Mesothelial cell of epicardium (in vitro differentiated cells): ENCODE measurements at regions not wholly inside any gene's neighbourhood (a gene's known extent, or its start where the extent isn't known, plus 50 kb on each side); places are given as distances from the start of the nearest gene placed in this dataset.

Experiments used
- DNase-seq, 2 experiments: peaks; one replicate each; pipeline ENCODE4 v3.0.0; 2021; ENCODE audit warnings: low spot score in 2 of 2; ENCODE audit not compliant: unreplicated experiment in 2 of 2
- H3K27ac Mint-ChIP-seq: 2 replicates; pipeline ENCODE4 v1.8.0; 2021; ENCODE audit warnings: mixed read lengths
- H3K27me3 Mint-ChIP-seq: 2 replicates; pipeline ENCODE4 v1.8.0; 2021; ENCODE audit warnings: low read depth, mixed read lengths
- H3K36me3 Mint-ChIP-seq: 2 replicates; pipeline ENCODE4 v1.8.0; 2021; ENCODE audit warnings: mixed read lengths
- H3K4me1 Mint-ChIP-seq: 2 replicates; pipeline ENCODE4 v1.8.0; 2021; ENCODE audit warnings: mixed read lengths
- H3K4me3 Mint-ChIP-seq: 2 replicates; pipeline ENCODE4 v1.8.0; 2021; ENCODE audit warnings: mild to moderate bottlenecking, moderate library complexity, mixed read lengths
- H3K9me3 Mint-ChIP-seq: 2 replicates; pipeline ENCODE4 v1.8.0; 2021; ENCODE audit warnings: mixed read lengths
- TF ChIP-seq, protein P1 (sequence below): fragments of 200-600 bp; sonication (generic); IDR thresholded peaks from one replicate; pipeline ENCODE4 v1.5.0; 2021; ENCODE audit warnings: antibody characterized with exemption; ENCODE audit not compliant: unreplicated experiment

DNA sequence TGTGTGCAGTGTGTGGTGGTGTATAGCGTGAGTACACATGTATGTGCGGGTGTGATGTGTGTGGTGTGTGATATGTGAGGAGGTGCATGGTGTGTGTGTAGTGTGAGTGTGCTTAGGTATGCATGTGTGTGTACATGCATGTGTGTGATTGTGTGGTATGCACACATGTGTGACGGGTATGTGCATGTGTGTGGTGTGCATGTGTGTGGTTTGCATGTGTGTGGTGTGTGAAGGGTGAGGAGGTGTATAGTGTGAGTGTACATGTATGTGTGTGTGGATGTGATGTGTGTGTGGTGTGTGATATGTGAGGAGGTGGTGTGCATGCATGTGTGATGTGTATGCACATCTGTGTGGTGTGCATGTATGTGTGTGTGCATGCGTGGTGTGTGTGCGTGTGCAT, 105.6 kb downstream of the CMPK2 start:
- TF ChIP-seq, protein P1, sequence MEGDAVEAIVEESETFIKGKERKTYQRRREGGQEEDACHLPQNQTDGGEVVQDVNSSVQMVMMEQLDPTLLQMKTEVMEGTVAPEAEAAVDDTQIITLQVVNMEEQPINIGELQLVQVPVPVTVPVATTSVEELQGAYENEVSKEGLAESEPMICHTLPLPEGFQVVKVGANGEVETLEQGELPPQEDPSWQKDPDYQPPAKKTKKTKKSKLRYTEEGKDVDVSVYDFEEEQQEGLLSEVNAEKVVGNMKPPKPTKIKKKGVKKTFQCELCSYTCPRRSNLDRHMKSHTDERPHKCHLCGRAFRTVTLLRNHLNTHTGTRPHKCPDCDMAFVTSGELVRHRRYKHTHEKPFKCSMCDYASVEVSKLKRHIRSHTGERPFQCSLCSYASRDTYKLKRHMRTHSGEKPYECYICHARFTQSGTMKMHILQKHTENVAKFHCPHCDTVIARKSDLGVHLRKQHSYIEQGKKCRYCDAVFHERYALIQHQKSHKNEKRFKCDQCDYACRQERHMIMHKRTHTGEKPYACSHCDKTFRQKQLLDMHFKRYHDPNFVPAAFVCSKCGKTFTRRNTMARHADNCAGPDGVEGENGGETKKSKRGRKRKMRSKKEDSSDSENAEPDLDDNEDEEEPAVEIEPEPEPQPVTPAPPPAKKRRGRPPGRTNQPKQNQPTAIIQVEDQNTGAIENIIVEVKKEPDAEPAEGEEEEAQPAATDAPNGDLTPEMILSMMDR = no peak
- H3K36me3 Mint-ChIP-seq = no peaks in the 10 kb centered on the region
- H3K4me3 Mint-ChIP-seq = no peak overlapping the region

DNA sequence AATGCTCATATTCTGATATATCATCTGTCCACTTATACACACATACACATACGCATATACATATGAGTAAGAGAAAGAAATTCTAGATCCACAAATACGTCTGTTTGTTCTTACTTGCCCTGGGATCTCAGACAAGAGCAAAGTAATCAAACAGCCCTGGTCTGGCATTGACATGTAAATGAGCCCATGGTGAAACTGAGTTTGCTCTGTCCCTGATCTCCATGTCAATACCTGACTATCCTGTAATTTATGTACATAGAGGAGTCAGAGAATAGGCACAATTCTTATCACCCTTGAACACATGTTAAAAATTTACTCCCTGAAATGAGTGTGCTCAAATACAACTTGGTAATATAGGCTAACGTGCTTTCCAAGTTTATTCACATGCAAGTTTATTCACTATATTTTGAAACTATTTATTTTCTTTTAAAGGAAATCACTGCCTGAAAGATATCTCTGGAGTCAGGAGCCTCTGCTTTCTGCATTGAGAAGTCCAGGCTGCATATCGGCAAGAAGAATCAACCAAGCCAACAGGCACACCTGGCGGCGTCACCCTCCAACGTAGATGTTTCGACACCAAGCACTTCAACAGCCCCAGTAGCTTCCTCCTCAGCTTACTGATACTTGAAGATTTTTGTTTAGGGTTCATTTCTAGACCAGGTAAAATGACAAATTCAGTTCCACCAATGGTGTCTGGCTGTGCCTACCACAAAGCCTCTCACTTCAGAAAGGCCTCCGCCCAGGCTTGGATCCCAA, 100.6 kb downstream of the CMPK2 start:
- TF ChIP-seq, protein P1 = no peak
- DNase-seq = no peak
- H3K36me3 Mint-ChIP-seq = no peaks in the 10 kb centered on the region
- H3K4me1 Mint-ChIP-seq = no peaks in the 10 kb centered on the region
- H3K9me3 Mint-ChIP-seq = no peaks in the 10 kb centered on the region
- H3K27ac Mint-ChIP-seq = no peak overlapping the region
- H3K4me3 Mint-ChIP-seq = no peak overlapping the region
- H3K27me3 Mint-ChIP-seq = peaks cover 6% of the 10 kb centered on the region

More for the DNA sequence above, 105.6 kb downstream of the CMPK2 start:
- Mint-ChIP-seq H3K4me1 (peaks cover 6% of the 10 kb centered on the region), H3K9me3 (no peaks in the 10 kb centered on the region), H3K27me3 (peaks cover 6% of the 10 kb centered on the region), H3K27ac (no peak overlapping the region)
- DNase-seq = no peak

DNA sequence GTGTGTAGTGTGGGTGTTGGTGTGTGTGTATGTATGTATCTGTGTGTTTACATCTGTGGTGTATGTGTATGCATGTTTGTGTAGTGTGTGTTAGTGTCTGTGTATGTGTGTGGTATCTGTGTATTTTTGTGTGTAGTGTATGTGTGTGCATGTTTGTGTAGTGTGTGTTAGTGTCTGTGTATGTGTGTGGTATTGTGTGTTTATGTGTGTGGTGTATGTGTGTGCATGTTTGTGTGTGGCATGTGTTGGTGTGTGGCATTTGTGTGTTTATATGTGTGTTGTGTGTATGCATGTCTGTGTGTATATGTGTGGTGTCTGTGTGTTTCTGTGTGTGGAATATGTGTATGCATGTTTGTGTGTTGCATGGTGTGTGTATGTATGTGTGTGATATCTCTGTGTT, 96.4 kb downstream of the CMPK2 start:
- Mint-ChIP-seq H3K4me1 (peaks cover 32% of the 10 kb centered on the region), H3K27ac (no peak overlapping the region), H3K9me3 (no peaks in the 10 kb centered on the region), H3K36me3 (no peaks in the 10 kb centered on the region), H3K4me3 (no peak overlapping the region), H3K27me3 (peaks cover 10% of the 10 kb centered on the region)
- no peak for DNase-seq
- TF ChIP-seq, protein P1 = no peak

DNA sequence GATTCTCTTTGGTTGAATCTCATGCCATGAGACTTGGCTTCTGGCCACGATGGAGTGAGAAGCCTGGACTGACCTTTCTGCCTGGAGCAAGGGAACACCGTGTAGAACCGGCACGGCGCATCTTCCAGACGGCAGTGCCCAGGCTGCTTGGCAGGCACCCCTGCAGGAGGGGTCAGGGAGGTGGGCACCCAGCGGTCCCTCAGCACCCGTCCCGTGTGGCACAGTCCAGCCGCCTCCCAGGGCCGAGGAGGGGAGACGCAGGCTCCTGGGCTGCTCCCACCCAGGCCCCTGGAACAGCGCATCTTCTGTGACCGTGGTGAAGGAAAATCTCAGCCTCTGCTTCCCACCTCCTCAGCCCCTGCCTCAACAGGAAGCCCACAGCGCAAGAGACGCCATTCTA, 95.7 kb downstream of the CMPK2 start:
- peaks cover 10% of the 10 kb centered on the region for H3K27me3 Mint-ChIP-seq
- TF ChIP-seq, protein P1 = no peak
- no peak for DNase-seq
- H3K36me3 Mint-ChIP-seq = no peaks in the 10 kb centered on the region
- H3K27ac Mint-ChIP-seq = no peak overlapping the region
- peaks cover 32% of the 10 kb centered on the region for H3K4me1 Mint-ChIP-seq
- H3K9me3 Mint-ChIP-seq = no peaks in the 10 kb centered on the region
- no peak overlapping the region for H3K4me3 Mint-ChIP-seq

DNA sequence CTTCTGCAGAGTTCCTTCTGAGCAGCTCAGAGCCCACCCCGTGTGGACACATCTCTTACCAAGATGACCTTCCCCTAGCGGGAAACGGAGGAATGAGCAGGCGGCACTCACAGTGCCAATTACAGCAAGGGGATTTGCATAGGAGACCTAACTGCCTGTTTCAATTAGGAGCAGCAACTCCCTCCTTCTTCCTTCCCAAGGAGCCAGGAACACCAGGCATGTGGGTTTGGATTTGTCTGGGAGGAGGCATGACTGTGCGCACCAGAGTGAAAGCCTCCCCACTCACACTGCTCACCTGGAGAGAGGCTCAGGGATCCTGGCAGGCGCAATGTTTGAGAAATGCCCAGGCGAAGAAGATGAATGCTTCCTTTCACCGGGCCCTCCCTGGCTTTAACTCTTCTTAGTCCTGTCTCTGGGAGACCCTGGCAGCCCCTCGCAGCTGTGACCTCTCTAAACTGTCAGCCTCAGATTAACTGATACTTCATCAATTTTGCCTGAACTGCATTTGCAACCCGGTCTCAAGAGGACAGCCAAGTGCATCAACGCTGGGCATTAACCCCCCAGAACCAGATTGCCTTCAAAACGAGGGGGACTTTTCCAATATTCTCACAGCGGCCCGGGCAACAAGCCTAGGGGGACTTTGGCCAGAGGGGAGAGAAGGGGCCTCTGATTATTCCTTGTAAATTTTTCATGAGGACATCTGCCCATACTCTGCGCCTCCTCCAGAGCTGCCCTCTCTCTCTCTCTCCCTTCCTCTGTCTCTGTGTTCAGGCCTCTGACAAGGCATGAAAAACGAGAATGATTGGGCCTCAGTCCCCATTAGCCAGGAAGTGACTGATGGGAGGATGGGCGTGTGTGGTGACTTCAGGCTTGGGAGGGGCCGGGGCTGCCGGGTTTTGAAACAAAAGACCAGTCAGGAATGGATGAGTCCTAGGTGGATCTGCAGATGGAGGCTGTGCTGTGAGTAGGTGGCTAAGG, 93.8 kb downstream of the CMPK2 start:
- peaks cover 10% of the 10 kb centered on the region for H3K27me3 Mint-ChIP-seq
- H3K4me1 Mint-ChIP-seq = peaks cover 32% of the 10 kb centered on the region
- H3K36me3 Mint-ChIP-seq = no peaks in the 10 kb centered on the region
- peak overlapping the region; percentile 74 for H3K27ac Mint-ChIP-seq
- peak overlapping the region; percentile 44 for H3K4me3 Mint-ChIP-seq
- TF ChIP-seq, protein P1 = no peak
- H3K9me3 Mint-ChIP-seq = no peaks in the 10 kb centered on the region
- DNase-seq = peak in 1 of 2 experiments; percentile 41
